Stomach (tissue), 8 donors: ENCODE measurements at regions not wholly inside any gene's neighbourhood (a gene's known extent, or its start where the extent isn't known, plus 50 kb on each side); places are given as distances from the start of the nearest gene placed in this dataset.

Experiments
- DNase-seq, 2 donors: peaks; one replicate each; pipeline versions ENCODE4 v3.0.0 to v3.0.0-alpha.2; 2013 to 2019
- H3K27ac ChIP-seq, 5 donors: fragments of 200-600 bp in 4 of 5; sonication (generic) in 4 of 5; one replicate each; pipeline ENCODE4 v1.5.1; 2013 to 2019; ENCODE audit warnings: mild to moderate bottlenecking in 1 of 5, moderate library complexity in 1 of 5
- H3K27me3 ChIP-seq, 3 donors: fragments of 200-600 bp; sonication (generic); one replicate each; pipeline ENCODE4 v1.5.1; 2017 to 2019; ENCODE audit warnings: mixed run types in 1 of 3
- H3K36me3 ChIP-seq, 4 donors: fragments of 200-600 bp; sonication (generic); 1 replicate in 3 of 4; 2 replicates in 1 of 4; pipeline ENCODE4 v1.5.1; 2016 to 2019
- H3K4me1 ChIP-seq, 4 donors: fragments of 200-600 bp; sonication (generic); one replicate each; pipeline ENCODE4 v1.5.1; 2016 to 2019
- H3K4me3 ChIP-seq, 4 donors: fragments of 200-600 bp; sonication (generic) in 3 of 4; one replicate each; pipeline ENCODE4 v1.5.1; 2016 to 2019; ENCODE audit warnings: mild to moderate bottlenecking in 1 of 4
- H3K9me3 ChIP-seq, 4 donors: fragments of 200-600 bp; sonication (generic); one replicate each; pipeline ENCODE4 v1.5.1; 2016 to 2019
- CTCF ChIP-seq, 7 experiments: fragments of 450-650 bp in 4 of 7; fragments of 200-600 bp in 3 of 7; sonication (generic) in 3 of 7; IDR thresholded peaks; one replicate each; pipeline ENCODE4 v1.5.1; 2016 to 2019; ENCODE audit warnings: antibody characterized with exemption in 7 of 7, control low read depth in 2 of 7, mild to moderate bottlenecking in 1 of 7
- EP300 ChIP-seq: sonication (generic); formaldehyde crosslinking; IDR thresholded peaks from one replicate; pipeline ENCODE4 v1.6.1; 2017; ENCODE audit warnings: antibody characterized with exemption
- POLR2A ChIP-seq, 4 donors: fragments of 450-650 bp; IDR thresholded peaks; one replicate each; pipeline ENCODE4 v1.6.1; 2016; ENCODE audit warnings: antibody characterized with exemption in 4 of 4, control low read depth in 2 of 4, mild to moderate bottlenecking in 1 of 4, moderate library complexity in 1 of 4
- POLR2AphosphoS5 ChIP-seq, 3 donors: sonication (generic); formaldehyde crosslinking; IDR thresholded peaks; one replicate each; pipeline ENCODE4 v1.6.1; 2016; ENCODE audit warnings: antibody characterized with exemption in 3 of 3
- WGBS, 5 donors: extraction: QIAGEN DNeasy Blood & Tissue Kit in 3 of 5; methylation state at CpG; one replicate each; pipeline versions ENCODE4 v1.1.5 to v1.1.7; 2013 to 2018; 5-methylcytosine and 5-hydroxymethylcytosine counted together
- intact Hi-C: fragments of 100-400 bp; cut with DNase I; formaldehyde crosslinking; loops from one replicate; pipeline ENCODE4 v1.15.1; 2023; ENCODE audit warnings: low total_unique reads
- small RNA-seq, 4 donors: library from RNA; depleted of rRNA; stranded (forward); fragments of <200 nt; gene quantifications; one replicate each; pipeline ENCODE3, GENCODE V24; 2016
- donor health status: healthy with polysubstance abuse.
- donor health status: Bipolar disorder and iron deficiency.
- donor health status: healthy.

DNA sequence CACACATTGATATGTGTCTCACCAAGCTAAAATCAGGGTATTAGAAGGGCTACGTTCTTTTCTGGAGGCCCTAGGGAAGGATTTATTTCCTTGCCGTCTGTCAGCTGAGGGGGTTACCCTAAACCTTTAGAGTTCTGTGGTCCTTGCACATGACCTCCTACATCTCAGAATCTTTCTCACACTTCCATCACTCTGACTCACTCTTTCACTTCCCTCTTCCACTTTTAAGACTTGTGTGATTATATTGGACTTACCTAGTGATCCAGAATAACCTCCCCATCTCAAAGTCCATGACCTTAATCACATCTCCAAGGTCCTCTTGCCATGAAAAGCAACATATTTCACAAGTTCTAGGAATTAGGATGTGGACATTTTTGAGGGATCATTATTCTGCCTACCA lies 53.6 kb upstream of the FUNDC1 start:
- WGBS, 5 donors: 51 to 95% (median 92%) methylated on average over 2 of the region's 2 CpGs
- TF ChIP-seq CTCF (IDR thresholded peaks at IDR 0.05) (no peak), EP300 (no peak), POLR2AphosphoS5 (IDR thresholded peaks at IDR 0.05) (no peak), POLR2A (IDR thresholded peaks at IDR 0.05) (no peak)
- no peaks in the 10 kb centered on the region for H3K36me3 ChIP-seq
- intact Hi-C loops: no loop called here
- H3K9me3 ChIP-seq: peaks cover 0 to 5% (median 0%) of the 10 kb centered on the region in 4 donors
- H3K4me1 ChIP-seq: no peaks in the 10 kb centered on the region
- no peaks in the 10 kb centered on the region for H3K27me3 ChIP-seq
- DNase-seq: no peak
- H3K4me3 ChIP-seq: no peak overlapping the region
- H3K27ac ChIP-seq: no peak overlapping the region

Small RNA genes lying in the stretch of these regions (small RNA-seq; reads per million reads assigned to genes)
- 0 reads per million in 4 donors for gene RN7SL291P
